Keratinocyte (primary cell): ENCODE measurements at regions not wholly inside any gene's neighbourhood (a gene's known extent, or its start where the extent isn't known, plus 50 kb on each side); places are given as distances from the start of the nearest gene placed in this dataset.

Source experiments
- DNase-seq: peaks from one replicate; pipeline ENCODE4 v3.0.0-alpha.2; 2011; ENCODE audit warnings: low read depth, missing footprints, low spot score
- FAIRE-seq: peaks from 2 replicates; lab custom pipeline; 2011; peaks lifted over from hg19 to GRCh38; lab: Jason Lieb, UNC
- H2AFZ ChIP-seq: 2 replicates; pipeline ENCODE4 v1.6.0; 2012; ENCODE audit warnings: low read length, control low read depth, inconsistent platforms; ENCODE audit not compliant: control insufficient read depth
- H3K27ac ChIP-seq: 2 replicates; pipeline ENCODE4 v1.5.1; 2011; ENCODE audit warnings: low read length; ENCODE audit not compliant: control insufficient read depth, insufficient read depth
- H3K27me3 ChIP-seq: 3 replicates; pipeline ENCODE4 v1.6.0; 2011; ENCODE audit warnings: low read length; ENCODE audit not compliant: control insufficient read depth, insufficient read depth; ENCODE audit errors: extremely low read depth
- H3K36me3 ChIP-seq, 2 experiments: 2 replicates in 1 of 2; 3 replicates in 1 of 2; pipeline ENCODE4 v1.5.1; 2011; ENCODE audit warnings: low read length in 2 of 2, mild to moderate bottlenecking in 1 of 2; ENCODE audit not compliant: control insufficient read depth in 2 of 2, insufficient read depth in 2 of 2; ENCODE audit errors: extremely low read depth in 1 of 2
- H3K4me1 ChIP-seq: 3 replicates; pipeline ENCODE4 v1.5.1; 2011; ENCODE audit warnings: low read length; ENCODE audit not compliant: control insufficient read depth, insufficient read depth; ENCODE audit errors: extremely low read depth
- H3K4me2 ChIP-seq: 3 replicates; pipeline ENCODE4 v1.6.0; 2011; ENCODE audit warnings: low read depth, low read length; ENCODE audit not compliant: control insufficient read depth, insufficient read depth; ENCODE audit errors: extremely low read depth
- H3K4me3 ChIP-seq, 3 experiments: fragments of 200-600 bp in 1 of 3; sonication (generic) in 1 of 3; 2 replicates in 2 of 3; 3 replicates in 1 of 3; pipeline ENCODE4 v1.5.1; 2011 to 2016; ENCODE audit warnings: low read length in 3 of 3, mild to moderate bottlenecking in 3 of 3, control low read depth in 2 of 3, inconsistent platforms in 1 of 3, low read depth in 1 of 3, mixed read lengths in 1 of 3, mixed run types in 1 of 3, moderate library complexity in 1 of 3; ENCODE audit not compliant: control insufficient read depth in 2 of 3, insufficient read depth in 2 of 3; ENCODE audit errors: extremely low read depth in 1 of 3
- H3K79me2 ChIP-seq: 2 replicates; pipeline ENCODE4 v1.6.0; 2012; ENCODE audit warnings: low read length; ENCODE audit not compliant: control insufficient read depth, insufficient read depth
- H3K9ac ChIP-seq: 3 replicates; pipeline ENCODE4 v1.6.0; 2011; ENCODE audit warnings: low read length; ENCODE audit not compliant: control insufficient read depth, insufficient read depth; ENCODE audit errors: extremely low read depth
- H3K9me1 ChIP-seq: 3 replicates; pipeline ENCODE4 v1.6.0; 2011; ENCODE audit warnings: low read length; ENCODE audit not compliant: control insufficient read depth, insufficient read depth; ENCODE audit errors: extremely low read depth
- H3K9me3 ChIP-seq: 2 replicates; pipeline ENCODE4 v1.5.1; 2012; ENCODE audit warnings: low read depth, low read length; ENCODE audit not compliant: control insufficient read depth
- H4K20me1 ChIP-seq: 3 replicates; pipeline ENCODE4 v1.6.0; 2011; ENCODE audit warnings: low read length; ENCODE audit not compliant: control insufficient read depth, insufficient read depth; ENCODE audit errors: extremely low read depth
- EZH2 ChIP-seq: IDR thresholded peaks from one replicate; pipeline ENCODE4 v1.6.1; 2012; ENCODE audit warnings: inconsistent platforms, mild to moderate bottlenecking, low read length, moderate library complexity
- dilution Hi-C: fragments of 300-500 bp; cut with MboI; formaldehyde crosslinking; loops from one replicate; pipeline ENCODE4 v1.7.0; 2020; ENCODE audit warnings: low sequenced_read_pairs; ENCODE audit not compliant: extremely low pct_ligation_motif_present
- TF ChIP-seq, protein P1 (sequence below), 3 experiments: IDR thresholded peaks in 1 of 3; conservative IDR thresholded peaks in 1 of 3; optimal IDR thresholded peaks in 1 of 3; 2 replicates in 2 of 3; 3 replicates in 1 of 3; pipeline versions ENCODE3 to v1.5.1; 2011; ENCODE audit warnings: low read length in 3 of 3, mild to moderate bottlenecking in 3 of 3, moderate library complexity in 2 of 3, control low read depth in 1 of 3, inconsistent platforms in 1 of 3; ENCODE audit not compliant: insufficient read depth in 2 of 3; ENCODE audit errors: extremely low read depth in 1 of 3

DNA sequence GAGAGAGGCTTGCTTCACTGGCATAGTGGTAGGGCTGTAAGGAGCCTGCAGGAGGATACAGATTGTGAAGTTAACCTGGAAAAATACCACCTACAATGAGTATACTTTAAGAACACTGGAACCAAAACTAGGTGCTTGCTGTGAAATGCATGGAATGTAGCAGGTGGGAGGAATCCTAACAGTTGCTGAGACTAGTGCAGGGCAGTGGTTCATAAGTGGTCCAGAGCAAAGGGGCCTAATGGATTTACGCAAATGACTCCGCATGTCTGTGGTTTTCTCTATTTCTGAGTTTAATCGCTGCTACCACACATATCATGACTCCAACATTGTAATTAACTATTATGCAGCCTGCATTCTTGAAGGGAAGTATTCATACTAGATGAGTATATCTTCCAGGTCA is 218.4 kb downstream of the CHRM2 start:
- Histone ChIP-seq H4K20me1 (no peaks in the 10 kb centered on the region), H3K27me3 (no peaks in the 10 kb centered on the region), H3K9me1 (no peaks in the 10 kb centered on the region), H3K4me3 (no peak overlapping the region), H3K4me1 (no peaks in the 10 kb centered on the region), H3K27ac (no peak overlapping the region), H3K4me2 (no peak overlapping the region), H3K79me2 (no peaks in the 10 kb centered on the region), H3K9ac (no peak overlapping the region), H3K9me3 (no peaks in the 10 kb centered on the region), H2AFZ (no peak overlapping the region), H3K36me3 (no peaks in the 10 kb centered on the region)
- DNase-seq (no peak), FAIRE-seq (no peak)
- TF ChIP-seq, protein P1, sequence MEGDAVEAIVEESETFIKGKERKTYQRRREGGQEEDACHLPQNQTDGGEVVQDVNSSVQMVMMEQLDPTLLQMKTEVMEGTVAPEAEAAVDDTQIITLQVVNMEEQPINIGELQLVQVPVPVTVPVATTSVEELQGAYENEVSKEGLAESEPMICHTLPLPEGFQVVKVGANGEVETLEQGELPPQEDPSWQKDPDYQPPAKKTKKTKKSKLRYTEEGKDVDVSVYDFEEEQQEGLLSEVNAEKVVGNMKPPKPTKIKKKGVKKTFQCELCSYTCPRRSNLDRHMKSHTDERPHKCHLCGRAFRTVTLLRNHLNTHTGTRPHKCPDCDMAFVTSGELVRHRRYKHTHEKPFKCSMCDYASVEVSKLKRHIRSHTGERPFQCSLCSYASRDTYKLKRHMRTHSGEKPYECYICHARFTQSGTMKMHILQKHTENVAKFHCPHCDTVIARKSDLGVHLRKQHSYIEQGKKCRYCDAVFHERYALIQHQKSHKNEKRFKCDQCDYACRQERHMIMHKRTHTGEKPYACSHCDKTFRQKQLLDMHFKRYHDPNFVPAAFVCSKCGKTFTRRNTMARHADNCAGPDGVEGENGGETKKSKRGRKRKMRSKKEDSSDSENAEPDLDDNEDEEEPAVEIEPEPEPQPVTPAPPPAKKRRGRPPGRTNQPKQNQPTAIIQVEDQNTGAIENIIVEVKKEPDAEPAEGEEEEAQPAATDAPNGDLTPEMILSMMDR (optimal IDR thresholded peaks at IDR 0.05 in 1 of 3, IDR thresholded peaks at IDR 0.05 in 1 of 3, conservative IDR thresholded peaks at IDR 0.05 in 1 of 3; ENCODE audit: extremely low read depth in 1 of 3, insufficient read depth in 2 of 3, low read length in 3 of 3), result no peak
- no peak for TF ChIP-seq EZH2
- dilution Hi-C loops, result no loop called here

DNA sequence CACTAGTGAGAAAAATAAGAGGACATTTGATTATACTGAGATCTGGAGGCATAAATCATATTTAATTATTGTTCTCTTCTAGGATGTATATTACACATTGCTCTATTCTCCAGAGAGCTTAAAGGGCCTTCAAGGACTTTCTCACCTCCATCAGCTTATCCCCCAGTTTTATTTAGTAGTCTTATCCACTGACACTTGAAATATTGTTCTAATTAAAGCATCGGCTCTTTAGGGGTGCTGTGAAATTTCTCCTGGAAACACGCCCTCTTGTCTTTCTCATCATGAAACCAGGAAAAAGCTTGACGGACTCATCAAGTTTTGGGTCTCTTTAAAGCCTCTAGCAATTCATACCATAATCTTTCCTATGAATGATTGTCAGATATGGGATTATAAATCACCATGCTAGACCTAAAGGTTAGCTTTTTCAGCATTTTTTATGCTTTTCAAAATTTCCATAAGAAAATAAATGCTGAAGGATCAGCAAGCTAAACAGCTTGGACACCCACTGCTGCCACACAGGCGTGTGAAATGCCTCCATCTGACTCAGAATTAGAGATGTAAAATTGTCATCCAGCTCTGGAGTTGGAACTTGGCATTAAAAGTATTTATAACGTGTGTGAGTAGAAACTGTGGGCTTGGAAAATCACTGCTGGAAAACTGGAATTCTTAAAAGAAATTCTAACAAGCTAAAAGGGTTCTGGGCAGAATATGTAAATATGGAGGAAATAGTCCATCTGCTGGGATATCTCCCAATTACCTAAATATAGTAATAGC is 216.3 kb downstream of the CHRM2 start:
- dilution Hi-C loops, result no loop called here
- no peaks in the 10 kb centered on the region for H3K4me1 ChIP-seq
- TF ChIP-seq EZH2, result no peak
- TF ChIP-seq, protein P1 (optimal IDR thresholded peaks at IDR 0.05 in 1 of 3, IDR thresholded peaks at IDR 0.05 in 1 of 3, conservative IDR thresholded peaks at IDR 0.05 in 1 of 3; ENCODE audit: extremely low read depth in 1 of 3, insufficient read depth in 2 of 3, low read length in 3 of 3), result no peak
- no peaks in the 10 kb centered on the region for H3K27me3 ChIP-seq
- no peaks in the 10 kb centered on the region for H3K9me1 ChIP-seq
- H3K4me3 ChIP-seq, result no peak overlapping the region
- H3K4me2 ChIP-seq, result no peak overlapping the region
- no peaks in the 10 kb centered on the region for H3K36me3 ChIP-seq
- no peak for FAIRE-seq
- no peaks in the 10 kb centered on the region for H4K20me1 ChIP-seq
- no peak for DNase-seq
- no peaks in the 10 kb centered on the region for H3K9me3 ChIP-seq
- H3K79me2 ChIP-seq, result no peaks in the 10 kb centered on the region
- no peak overlapping the region for H2AFZ ChIP-seq
- no peak overlapping the region for H3K27ac ChIP-seq
- H3K9ac ChIP-seq, result no peak overlapping the region
